ENCODE measurements at regions not wholly inside any gene's neighbourhood (a gene's known extent, or its start where the extent isn't known, plus 50 kb on each side); places are given as distances from the start of the nearest gene placed in this dataset.

- no peak for TF ChIP-seq POLR2AphosphoS5 (IDR thresholded peaks at IDR 0.05; ENCODE audit: insufficient read depth, low read depth, low read length)
- TF ChIP-seq CTCF (IDR thresholded peaks at IDR 0.05; ENCODE audit: extremely low read depth in 1 of 2, insufficient read depth in 1 of 2, low read depth in 1 of 2, low read length in 2 of 2): no peak
Observed at GRCh38 chr5:17398866-17399835, 98.9 kb upstream of the TAF11L2 start.
